HG02623 (cell line): ENCODE measurements at regions not wholly inside any gene's neighbourhood (a gene's known extent, or its start where the extent isn't known, plus 50 kb on each side); places are given as distances from the start of the nearest gene placed in this dataset.

Experiments
- ATAC-seq: cut with Tn5 transposase; IDR thresholded peaks from one replicate; pipeline ENCODE4 v1.9.1; 2021; ENCODE audit warnings: moderate library complexity; ENCODE audit not compliant: unreplicated experiment

DNA sequence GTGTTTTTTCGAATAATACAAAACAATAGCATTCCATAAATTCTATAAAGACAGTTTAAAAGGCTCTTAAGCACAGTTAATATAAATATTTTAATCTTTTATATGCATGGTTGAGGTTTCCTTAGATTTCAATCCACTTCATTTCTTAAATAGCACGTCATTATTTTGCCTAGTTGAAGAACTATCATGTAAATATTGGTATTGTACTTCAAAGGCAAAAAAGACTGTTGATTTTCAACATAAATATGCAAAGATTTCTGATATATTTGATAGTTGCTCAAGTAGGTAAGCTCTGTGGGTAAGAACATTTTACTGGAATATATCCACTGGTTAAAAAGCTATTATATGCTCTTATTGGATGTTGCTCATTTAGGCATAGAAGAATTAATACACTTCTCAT is 458.6 kb downstream of the NR2F1-AS1 start:
- ATAC-seq = no peak

DNA sequence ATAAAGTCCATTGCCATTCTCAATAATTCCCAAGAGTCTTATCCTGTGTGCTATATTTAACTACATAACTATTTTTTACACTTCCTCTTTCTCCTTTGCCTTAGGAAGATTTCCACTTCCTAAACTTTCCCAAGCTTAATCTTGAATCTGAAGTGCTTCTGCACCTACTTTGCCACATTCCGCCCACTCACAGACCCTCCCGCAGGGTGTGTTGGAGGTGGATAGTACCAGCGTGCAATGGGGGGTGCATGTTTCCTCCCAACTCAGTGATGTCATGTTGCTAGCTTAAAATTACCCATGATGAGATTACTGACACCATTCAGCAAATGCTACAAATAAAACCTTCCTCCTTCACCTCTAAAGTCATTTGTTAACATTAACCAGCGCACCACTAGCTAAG is 460.2 kb downstream of the NR2F1-AS1 start:
- ATAC-seq = no peak

DNA sequence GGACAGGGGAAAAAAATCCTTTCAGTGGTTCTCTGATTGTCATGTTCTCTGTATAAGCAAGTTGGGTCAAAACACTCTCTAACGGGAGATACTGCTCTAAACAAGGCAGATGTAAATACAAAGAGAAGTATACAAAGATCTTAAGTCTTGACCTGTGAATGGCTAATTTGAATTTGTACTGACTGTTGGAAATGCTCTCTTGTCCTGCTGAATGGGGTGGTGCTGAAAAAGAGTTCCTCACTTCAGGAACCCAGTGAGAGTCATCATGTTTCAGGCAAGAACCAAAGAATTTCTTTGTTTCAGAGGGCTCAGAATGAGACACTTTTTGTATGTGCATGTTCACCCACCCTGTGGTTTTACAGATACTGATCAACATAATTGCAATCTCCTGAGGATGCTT is 461.0 kb downstream of the NR2F1-AS1 start:
- no peak for ATAC-seq

DNA sequence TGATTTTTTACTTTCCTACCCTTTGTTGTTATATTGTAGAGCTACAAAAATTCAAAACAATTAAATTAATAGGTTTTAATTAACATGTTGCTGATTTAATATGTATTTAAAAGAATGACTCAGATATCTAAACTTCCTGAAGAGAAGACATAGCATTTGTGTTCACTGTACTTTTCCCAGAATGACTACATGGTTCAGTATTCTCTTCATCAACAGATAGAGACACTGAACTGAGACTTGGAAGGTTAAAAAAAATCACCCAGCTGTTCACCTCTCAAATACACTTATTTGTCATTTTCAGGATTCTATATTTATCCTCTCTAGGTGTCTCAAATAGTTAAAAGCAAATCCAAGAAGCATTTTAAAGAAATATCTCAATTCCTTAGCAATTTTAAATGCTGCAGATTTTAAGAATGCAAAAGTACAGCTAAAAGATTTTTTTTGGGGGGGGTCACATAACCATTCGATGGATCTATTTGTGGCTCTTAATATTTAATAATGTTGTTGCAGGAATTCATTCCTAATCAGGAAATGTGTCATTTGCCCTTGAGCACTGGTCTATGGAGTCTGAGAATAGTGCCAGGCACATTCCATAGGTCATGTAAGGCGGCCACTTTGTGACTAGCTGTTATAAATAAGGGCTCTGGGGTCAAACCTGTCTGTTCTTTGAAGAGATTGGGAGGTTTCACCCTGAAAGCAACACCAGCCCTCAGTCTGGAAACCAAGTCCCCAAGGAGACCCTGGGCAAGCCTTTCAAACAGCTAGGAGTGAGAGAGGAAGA is 463.1 kb downstream of the NR2F1-AS1 start:
- no peak for ATAC-seq

DNA sequence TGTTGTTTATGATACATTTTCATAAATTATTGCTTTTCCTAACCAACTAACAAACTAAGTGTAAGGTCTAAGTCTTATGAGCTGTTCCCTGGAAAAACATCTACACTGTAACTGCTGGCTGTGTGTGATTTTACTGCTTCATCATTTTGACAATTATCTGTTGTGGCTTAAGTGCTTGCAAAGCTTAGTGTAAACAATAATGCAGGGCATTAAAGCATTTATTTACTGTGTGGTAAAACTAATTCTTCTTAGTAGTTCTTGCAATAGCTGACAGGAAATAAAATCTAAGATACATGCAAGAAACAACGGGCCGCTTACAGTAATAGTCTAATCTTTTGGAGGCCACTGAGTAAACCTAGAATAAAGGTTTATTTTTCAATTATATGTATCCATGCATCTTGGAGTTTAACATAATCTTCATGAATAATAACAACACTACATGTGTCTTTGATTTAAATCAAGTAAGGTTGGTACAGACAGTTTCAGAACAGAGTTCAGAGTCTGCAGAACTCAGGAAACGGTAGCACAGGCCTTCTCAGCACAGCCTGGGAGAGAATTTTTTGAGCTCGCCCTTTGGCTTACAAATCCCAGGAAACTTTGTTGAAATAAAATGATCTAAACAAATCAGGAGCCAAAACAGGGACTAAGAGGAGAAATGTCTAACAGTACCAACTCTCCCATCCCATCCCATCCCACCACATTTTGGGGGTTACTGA is 473.1 kb downstream of the NR2F1-AS1 start:
- no peak for ATAC-seq

DNA sequence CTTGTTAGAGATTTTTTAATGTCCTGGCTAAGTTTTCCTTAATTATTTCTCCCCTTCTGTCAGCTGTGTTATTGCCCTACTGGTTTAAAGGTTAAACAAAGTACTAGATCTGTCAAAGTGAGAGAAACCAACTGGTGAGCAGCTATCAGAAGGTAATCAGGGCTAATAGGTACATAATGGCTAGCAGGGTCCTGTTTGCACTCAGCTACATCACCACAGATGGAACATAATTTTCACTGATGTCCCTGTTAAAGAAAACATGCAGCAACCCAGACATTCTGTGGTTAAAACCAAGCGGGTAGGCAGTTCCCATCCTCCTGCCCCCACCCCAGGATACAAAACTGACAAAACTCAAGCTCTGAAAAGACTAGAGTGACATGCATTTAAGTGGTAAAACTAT is 473.9 kb downstream of the NR2F1-AS1 start:
- ATAC-seq = no peak

DNA sequence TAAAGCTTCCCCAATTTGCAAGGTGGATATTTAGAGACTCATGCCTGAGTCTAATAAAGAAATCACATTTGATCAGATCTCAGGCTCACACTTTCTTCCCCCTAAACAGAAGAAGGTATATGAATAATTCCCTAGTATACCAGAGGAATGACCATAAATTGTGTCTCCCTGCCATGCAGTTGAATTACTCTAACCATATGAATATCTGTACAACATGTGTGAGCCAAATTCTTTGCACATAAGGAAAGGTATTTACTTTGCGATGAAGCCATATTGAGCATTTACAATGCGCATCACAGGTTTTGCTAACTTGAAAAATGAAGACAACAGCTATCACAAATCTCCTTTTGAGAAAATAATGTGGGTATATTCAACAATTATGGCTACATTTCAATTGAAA is 479.4 kb downstream of the NR2F1-AS1 start:
- ATAC-seq = no peak

DNA sequence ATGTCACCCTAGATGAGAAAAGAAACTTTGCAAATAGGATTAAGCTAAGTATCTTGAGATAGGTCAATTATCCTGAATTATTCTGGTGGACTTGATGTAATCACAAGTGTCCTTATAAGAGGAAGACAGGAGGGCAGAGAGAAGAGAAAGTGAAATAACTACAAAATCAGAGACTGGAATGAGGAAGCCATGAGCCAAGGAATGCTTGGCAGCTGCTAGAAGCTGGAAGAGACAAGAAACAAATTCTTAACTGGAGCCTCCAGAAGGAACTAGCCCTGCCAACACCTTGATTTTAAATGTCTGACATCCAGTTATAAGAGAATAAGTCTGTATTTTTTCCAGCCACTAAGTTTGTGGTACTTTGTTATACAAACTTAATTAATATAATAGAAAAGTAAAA is 480.0 kb downstream of the NR2F1-AS1 start:
- ATAC-seq = no peak

DNA sequence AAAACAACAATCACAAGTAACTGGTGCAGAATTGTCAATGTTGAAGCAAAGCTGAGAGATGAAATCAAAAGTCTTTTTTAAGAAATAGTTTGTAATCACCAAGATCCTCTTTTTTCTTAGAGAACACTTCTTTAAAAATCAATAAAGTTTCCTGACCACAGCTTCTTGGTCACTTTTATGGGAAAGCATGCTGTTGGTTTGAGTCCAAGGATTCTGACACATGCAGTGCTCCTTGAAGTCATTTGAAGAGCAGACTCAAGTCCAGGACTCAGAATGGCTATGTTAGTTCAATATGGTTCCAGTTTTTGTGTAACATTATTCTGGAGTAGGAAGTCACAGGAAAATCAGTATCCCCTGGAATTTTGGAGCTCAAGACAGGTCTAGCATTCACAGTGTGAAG is 480.6 kb downstream of the NR2F1-AS1 start:
- no peak for ATAC-seq

DNA sequence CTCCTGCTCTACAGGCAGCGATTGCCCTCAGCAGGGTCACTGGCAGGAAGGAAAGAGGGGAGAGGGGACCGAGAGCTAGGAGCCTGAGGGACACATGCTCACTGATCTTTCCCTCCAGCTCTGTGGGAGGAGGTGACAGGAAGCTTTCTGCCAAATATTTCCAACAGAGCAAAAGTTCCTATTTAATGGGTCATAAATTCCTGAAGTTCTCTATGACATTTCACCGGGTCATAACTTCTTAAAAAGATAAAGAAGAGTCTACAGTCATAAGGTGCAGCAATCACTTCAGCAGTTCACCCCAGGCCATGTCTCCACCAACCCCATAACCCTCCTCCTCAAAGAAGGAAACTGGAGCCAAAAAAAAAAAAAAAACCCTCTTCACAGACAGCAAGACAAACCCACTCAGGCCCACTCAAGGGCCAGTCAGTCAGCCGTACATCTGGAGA is 481.1 kb downstream of the NR2F1-AS1 start:
- ATAC-seq = no peak

DNA sequence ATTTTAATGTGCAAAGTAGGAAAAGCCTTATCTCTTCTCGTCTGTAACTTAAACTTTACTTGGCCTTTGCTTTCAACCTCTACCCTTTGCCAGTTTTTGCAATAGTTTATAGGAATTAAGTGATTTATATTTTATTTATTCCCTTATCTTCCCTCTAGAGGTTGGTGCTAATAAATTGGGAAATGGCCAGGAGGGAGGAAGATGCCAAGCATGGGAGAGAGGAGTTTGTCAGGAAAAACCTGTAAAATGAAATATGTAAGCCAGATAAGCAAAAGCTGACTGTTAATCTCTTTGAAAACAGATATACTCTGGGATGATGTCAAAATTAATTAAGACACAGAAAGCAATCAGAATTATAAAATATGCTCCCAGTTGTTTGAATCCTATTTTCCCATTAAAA is 484.5 kb downstream of the NR2F1-AS1 start:
- no peak for ATAC-seq

DNA sequence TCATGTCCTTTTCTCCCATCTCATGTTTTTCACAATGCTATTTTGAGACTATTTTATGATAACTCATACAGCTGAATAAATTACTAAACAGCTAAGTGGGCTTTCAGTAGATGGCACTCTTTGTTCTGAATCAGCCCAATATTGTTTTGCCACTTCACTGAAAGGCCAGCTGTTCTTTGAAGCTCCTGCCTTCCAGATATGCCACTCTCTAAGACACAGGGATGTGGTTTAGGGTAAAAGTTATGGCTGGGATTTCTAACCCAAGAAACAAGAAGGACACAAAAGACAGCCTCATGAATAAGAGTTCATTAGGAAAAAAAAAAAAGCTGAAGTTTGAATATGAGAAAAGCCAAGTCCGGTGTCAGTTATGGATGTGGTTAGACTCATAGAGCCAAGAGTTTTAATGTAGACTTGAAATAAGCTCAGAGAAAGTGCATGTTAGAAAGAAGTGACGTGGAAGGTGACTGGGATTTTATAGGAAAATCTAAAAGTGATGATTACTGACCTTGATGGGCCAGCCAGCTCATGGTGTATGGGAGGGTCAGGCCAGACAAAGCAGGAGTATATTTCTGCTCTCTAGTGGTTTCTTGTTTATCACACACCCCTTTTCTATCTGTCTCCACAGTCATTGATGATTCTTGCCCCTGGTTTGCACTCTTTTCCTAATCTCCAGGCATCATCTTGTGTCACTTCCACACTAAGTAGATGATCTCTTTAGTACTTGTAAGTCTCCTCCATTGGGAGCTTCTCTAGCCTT is 488.5 kb downstream of the NR2F1-AS1 start:
- ATAC-seq = no peak

DNA sequence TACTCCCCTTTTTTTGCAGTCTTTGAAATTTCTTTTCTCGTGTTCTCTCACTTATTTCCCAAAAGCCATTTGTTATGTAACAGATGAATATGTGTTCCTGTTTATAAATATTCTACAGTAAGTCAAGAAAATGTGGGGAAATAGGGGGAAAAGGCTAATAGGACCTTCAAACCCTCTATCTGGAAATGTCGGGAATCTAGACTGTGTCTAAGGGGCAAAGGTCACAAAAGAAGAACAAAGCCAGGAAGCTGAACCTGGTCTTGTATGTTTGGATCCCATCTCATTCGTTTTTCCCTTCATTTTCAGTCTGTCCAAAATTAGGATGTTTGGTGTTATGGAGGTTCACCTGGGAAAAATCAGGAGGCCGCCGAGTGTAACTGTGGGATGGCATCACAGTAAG is 490.3 kb downstream of the NR2F1-AS1 start:
- no peak for ATAC-seq

DNA sequence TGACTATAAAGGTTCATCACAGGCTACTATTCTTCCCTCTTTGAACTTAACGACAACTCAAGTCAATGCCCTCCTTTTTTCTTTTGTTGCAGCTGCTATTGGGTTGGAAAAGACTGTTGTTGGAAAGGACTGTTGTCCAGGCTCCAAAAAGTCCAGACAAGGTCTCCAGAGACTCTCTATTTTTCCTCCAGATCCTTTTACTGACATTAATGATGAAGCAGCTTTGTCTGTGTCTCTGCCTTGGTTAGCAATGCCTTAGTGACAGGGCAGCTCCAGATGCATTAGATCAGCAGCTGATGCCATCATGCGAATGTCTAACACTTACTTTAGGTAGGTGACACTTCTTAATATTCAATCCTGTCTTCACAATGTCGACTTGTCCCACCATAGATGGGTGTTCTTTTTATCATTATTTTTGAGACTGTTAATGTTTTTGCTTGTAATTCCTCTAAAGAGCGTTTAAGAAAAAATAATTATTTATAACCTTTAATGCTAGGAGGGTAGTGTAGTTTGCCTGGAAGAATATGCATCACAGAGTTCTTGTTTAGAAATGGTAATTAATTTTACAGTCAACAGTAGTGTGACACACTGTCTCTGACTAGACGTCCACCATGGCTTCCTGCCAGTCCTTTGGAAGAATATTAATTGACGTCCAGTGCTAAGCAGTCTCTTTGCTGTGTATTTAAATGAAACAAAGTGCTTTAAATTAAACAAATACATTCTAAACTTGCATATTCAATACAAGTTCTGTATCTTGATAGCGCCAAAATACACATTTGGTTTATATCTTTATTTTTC is 492.2 kb downstream of the NR2F1-AS1 start:
- ATAC-seq = no peak

DNA sequence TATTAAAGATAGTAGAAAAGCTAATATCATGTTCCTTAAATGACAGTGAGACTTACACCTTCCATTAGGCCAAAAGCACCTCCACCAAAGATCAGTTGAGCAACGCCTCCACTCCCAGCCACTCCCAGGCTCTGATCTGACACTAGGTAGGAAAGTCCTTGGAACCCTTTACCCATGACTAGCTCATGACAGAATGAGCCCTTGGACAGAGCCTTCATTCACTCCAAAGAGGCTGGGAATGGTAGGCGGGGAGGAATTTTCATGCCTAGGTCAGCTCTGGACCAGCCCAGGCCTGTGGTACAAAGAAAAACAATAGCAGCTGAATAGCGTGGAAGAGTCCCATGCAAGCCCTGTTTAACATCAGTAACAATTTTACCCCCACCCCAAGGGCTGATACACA is 493.7 kb downstream of the NR2F1-AS1 start:
- ATAC-seq = no peak

DNA sequence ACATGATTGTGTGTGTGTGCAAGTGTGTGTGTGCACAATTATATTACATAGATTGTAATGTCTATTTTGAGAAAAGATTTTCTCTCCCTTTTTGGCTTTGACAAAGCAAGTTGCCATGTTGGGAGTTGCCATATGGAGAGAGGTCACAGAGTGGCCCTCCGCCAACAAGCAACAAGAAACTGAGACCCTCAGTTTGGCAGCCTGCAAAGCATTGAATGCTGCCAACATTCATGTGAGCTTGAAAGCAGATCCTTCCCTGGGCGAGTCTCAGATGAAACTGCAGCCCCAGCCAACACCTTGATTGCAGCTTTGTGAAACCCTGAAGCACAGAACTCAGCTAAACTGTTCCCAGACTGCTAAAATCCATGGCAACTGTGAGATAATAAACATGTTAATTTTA is 498.0 kb downstream of the NR2F1-AS1 start:
- ATAC-seq = no peak

DNA sequence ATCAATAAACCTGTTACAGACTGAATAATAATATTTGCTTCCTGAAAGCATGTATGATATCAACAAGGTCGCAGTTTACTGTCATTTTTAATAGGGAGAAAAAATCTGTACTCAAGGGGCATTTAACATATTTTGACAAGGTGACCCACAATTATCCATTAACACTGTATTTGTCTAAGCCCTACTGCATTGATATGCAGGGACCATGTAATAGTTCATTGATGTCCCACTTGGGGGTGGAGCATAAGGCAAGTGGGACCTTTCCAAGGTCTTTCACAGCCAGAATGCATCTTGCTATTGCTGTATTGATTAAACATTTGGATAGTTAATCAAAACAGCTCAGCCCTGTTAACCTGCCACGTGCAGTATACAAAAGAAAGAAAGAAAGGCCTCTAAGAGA is 502.0 kb downstream of the NR2F1-AS1 start:
- ATAC-seq = no peak

DNA sequence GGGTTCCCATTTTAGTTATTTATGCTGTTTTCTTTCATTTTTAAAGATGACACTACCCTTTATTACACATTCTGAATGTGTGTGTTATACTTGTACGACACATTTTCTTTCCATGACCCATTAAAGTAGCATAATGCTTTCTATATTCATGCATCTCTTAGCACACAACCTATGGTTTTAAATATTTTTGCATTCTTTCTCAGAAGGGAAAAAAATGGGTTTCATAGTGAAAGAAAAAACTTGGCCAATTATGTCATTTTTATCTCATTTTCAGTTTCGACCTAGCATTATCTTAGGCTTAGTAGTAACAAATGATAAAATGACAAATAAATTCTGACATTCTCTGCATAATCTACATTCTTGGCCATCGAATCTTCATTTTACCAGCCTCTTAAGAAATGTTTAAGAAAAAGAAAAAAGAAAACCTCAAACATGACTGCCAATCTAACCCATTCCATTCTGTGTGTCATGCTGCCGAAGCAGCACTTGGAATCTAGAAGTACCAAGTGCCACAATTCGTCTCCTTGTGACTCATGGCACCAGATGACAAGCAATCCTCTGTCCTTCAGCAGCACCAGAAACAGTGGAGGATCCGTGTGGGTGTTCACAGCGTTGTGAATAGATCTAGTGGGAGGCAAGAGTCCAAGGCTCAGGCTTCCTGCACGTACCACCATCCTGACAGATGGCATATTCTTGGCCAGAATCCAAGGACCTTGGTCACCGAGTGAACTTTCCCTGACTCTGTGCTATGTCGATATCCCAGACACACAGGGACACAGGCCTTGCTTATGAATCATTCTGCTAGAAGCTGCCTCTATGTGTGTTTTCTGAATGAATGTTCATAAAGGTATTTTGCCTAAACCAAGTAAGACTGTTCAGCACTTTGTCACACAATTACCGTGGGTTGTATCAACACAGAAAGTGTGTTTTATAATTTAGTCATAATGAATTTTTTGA is 502.7 kb downstream of the NR2F1-AS1 start:
- peak; percentile 62 for ATAC-seq

DNA sequence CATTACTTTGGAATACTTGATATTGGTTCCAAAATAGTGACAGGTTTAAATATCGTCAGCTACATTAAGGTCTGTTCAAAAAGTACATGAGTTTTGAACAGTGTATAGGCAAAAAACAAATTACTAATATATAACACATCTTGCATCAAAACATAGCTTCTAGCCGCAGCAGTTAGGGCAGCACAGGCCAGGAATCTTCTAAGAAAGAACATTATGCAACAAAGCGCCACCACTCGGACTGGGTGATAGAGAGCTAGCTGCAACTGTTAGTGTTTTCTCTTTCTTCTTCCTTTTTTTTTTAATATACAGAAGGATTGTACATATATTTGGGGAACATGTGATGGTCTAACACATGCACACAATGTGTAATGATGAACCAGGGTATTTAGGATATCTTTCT is 504.5 kb downstream of the NR2F1-AS1 start:
- ATAC-seq = no peak

DNA sequence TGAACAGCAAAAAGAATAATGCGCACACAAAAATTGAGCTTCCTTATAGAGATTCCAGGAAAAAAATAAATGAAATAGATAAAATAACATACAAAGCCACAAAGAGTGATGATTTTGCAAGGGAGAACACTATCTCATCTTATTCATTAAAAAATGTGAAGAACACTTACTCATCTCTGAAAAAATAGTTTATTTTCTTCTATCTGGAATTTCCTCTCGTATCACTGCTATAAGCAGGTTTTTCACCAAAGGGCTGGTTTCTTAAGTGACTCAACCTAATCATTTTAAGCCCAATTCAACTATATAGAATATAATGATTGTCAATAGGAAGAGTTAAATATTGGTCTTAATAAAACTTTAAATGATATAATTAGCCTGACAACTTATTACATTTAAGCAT is 504.9 kb downstream of the NR2F1-AS1 start:
- no peak for ATAC-seq
